Upper lobe of right lung (tissue), 1 donor: ENCODE measurements at regions not wholly inside any gene's neighbourhood (a gene's known extent, or its start where the extent isn't known, plus 50 kb on each side); places are given as distances from the start of the nearest gene placed in this dataset.

Experiments
- ATAC-seq: fragments of 200-7000 bp; cut with Tn5 transposase; one replicate; pipeline ENCODE4 v1.9.1; 2020; ENCODE audit warnings: mild to moderate bottlenecking, moderate library complexity
- DNase-seq: peaks from one replicate; pipeline ENCODE4 v3.0.0-alpha.2; 2020
- H3K27ac ChIP-seq: fragments of 200-600 bp; one replicate; pipeline ENCODE4 v1.8.0; 2022
- H3K27me3 ChIP-seq: fragments of 200-600 bp; one replicate; pipeline ENCODE4 v1.8.0; 2022; ENCODE audit warnings: mild to moderate bottlenecking
- H3K36me3 ChIP-seq: fragments of 200-600 bp; one replicate; pipeline ENCODE4 v1.8.0; 2022
- H3K4me1 ChIP-seq: fragments of 200-600 bp; one replicate; pipeline ENCODE4 v1.8.0; 2022
- H3K4me3 ChIP-seq: fragments of 200-600 bp; one replicate; pipeline ENCODE4 v1.8.0; 2022; ENCODE audit warnings: mild to moderate bottlenecking
- H3K9me3 ChIP-seq: fragments of 200-600 bp; one replicate; pipeline ENCODE4 v1.8.0; 2022
- intact Hi-C: fragments of 100-400 bp; cut with DNase I; formaldehyde crosslinking; loops from one replicate; pipeline ENCODE4 v1.11.0; 2022
- TF ChIP-seq, protein P1 (sequence below): fragments of 200-600 bp; IDR thresholded peaks from one replicate; pipeline ENCODE4 v1.8.0; 2022; ENCODE audit warnings: antibody characterized with exemption
- donor health status: DM: no; HTN: yes; CAD: no; lungs with severe emphysema.

DNA sequence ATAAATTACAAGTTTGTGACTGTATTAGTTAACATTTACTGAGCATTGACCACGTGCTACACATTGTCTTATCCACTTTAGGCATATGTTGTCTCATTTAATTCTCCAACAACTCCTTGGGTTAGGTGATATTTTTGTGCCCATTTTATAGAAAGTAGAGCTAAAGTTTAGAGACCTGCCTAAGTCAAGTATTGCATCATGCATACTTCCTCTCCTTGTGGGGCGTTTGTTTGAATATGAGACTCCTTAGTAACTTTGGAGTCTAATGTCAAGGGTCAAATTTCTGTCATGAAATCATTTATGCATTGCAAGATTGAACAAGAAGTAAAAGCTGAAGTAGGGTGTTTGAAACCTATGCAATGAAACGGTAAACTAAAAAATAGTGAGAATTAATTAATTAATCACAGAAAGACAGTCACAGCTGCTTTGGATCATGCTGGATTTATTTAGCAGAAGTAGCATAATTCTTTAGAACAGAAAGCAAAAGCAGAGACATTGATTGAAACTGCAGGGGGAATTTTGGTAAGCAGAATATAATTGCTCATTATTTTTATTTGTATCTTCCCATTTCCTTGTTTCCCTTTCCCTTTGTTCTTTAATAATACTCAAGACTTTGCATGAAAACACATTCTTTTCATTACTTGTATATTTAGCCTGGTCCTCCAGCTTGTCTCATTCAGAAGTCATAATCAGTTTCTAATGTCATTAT lies 1374.4 kb upstream of the GJE1 start:
- Histone ChIP-seq H3K4me1 (no peaks in the 10 kb centered on the region), H3K27me3 (no peaks in the 10 kb centered on the region), H3K27ac (no peak overlapping the region), H3K4me3 (no peak overlapping the region), H3K9me3 (no peaks in the 10 kb centered on the region), H3K36me3 (no peaks in the 10 kb centered on the region)
- TF ChIP-seq, protein P1, sequence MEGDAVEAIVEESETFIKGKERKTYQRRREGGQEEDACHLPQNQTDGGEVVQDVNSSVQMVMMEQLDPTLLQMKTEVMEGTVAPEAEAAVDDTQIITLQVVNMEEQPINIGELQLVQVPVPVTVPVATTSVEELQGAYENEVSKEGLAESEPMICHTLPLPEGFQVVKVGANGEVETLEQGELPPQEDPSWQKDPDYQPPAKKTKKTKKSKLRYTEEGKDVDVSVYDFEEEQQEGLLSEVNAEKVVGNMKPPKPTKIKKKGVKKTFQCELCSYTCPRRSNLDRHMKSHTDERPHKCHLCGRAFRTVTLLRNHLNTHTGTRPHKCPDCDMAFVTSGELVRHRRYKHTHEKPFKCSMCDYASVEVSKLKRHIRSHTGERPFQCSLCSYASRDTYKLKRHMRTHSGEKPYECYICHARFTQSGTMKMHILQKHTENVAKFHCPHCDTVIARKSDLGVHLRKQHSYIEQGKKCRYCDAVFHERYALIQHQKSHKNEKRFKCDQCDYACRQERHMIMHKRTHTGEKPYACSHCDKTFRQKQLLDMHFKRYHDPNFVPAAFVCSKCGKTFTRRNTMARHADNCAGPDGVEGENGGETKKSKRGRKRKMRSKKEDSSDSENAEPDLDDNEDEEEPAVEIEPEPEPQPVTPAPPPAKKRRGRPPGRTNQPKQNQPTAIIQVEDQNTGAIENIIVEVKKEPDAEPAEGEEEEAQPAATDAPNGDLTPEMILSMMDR, result no peak
- DNase-seq, result no peak
- ATAC-seq, result no peak
- intact Hi-C loops, result no loop called here

DNA sequence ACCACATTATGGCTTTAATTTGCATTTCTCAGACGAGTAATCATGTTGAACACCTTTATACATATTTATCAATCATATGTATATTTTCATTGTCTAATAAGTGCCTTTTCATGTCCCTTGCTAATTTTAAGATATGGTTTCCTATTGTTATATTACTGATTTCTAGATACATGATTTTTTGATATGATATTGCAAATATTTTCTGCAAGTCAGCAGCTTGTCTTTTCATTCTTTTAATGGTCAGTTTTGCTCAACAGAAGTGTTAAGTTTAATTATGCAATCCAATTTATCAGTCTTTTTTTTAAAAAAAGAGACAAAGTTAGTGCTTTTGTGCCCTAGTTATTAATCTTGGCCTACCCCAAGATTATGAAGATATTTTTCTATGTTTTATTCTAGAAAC lies 1377.8 kb upstream of the CITED2 start:
- H3K9me3 ChIP-seq, result no peaks in the 10 kb centered on the region
- H3K27ac ChIP-seq, result no peak overlapping the region
- no peaks in the 10 kb centered on the region for H3K36me3 ChIP-seq
- H3K4me3 ChIP-seq, result no peak overlapping the region
- no peaks in the 10 kb centered on the region for H3K4me1 ChIP-seq
- DNase-seq (no peak), ATAC-seq (no peak)
- TF ChIP-seq, protein P1, result no peak
- intact Hi-C loops, result no loop called here
- H3K27me3 ChIP-seq, result no peaks in the 10 kb centered on the region

DNA sequence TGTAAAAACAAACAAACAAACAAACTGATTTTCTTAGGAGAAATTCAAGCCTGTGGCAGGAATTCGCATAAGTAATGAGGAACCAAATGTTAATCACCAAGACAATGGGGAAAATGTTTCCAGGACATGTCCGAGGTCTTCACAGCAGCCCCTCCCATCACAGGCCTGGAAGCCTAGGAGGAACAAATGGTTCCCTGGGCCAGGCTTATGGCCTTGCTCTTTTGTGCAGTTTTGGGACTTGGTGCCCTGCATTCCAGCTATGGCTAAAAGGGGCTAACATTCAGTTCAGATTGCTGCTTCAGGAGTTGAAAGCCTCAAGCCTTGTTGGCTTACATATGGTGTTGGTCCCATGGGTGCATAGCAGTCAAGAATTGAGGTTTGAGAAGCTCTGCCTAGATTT lies 1372.7 kb upstream of the CITED2 start:
- ATAC-seq, result no peak
- Histone ChIP-seq H3K27ac (no peak overlapping the region), H3K36me3 (no peaks in the 10 kb centered on the region), H3K9me3 (no peaks in the 10 kb centered on the region), H3K27me3 (no peaks in the 10 kb centered on the region), H3K4me3 (no peak overlapping the region), H3K4me1 (no peaks in the 10 kb centered on the region)
- DNase-seq, result no peak
- intact Hi-C loops, result no loop called here
- TF ChIP-seq, protein P1, result no peak

DNA sequence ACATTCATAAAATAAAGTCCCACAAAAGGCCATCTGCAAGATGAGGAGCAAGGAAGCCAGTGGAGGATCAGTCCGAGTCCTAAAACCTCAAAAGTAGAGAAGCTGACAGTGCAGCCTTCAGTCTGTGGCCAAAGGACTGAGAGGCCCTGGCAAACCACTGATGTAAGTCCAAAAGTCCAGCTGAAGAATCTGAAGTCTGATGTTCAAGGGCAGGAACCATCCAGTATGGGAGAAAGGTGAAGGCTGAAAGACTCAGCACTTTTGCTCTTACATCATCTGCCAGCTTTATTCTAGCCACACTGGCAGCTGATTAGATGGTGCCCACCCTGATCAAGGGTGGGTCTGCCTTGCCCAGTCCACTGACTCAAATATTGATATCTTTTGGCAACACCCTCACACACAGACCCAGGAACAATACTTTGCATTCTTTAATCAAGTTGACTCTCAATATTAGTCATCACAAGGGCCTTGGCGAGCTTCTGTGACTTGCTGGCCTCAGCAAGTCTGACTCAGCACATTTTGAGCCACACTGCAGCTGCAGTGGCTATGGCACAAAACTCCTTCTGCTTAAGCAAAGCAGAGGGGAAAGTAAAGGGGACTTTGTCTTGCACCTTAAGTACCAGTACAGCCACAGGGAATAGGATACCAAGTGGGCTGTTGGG lies 1370.3 kb upstream of the CITED2 start:
- TF ChIP-seq, protein P1, result no peak
- no peak overlapping the region for H3K27ac ChIP-seq
- no peaks in the 10 kb centered on the region for H3K9me3 ChIP-seq
- intact Hi-C loops, result no loop called here
- no peaks in the 10 kb centered on the region for H3K36me3 ChIP-seq
- H3K4me3 ChIP-seq, result no peak overlapping the region
- H3K4me1 ChIP-seq, result no peaks in the 10 kb centered on the region
- ATAC-seq (no peak), DNase-seq (no peak)
- no peaks in the 10 kb centered on the region for H3K27me3 ChIP-seq

DNA sequence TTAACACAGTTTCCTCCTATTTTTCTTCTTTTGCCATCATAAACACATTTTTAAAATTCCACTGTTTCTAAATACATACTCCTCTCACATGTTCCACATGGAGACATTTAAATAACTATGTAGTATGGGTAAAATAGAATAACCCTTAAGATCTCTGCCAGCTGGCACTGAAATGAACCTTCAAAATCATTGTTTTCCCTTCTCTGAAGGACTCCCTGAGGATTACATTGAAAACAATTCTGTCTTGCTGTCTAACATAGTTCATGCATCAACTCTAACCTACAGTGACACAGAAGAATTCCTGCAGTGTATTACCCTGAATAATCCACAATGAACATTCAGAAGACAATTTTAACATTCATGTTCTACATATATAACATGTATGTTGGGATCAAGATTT lies 1361.8 kb upstream of the CITED2 start:
- TF ChIP-seq, protein P1, result no peak
- DNase-seq (no peak), ATAC-seq (no peak)
- Histone ChIP-seq H3K4me3 (no peak overlapping the region), H3K27ac (no peak overlapping the region), H3K36me3 (no peaks in the 10 kb centered on the region), H3K4me1 (no peaks in the 10 kb centered on the region), H3K9me3 (no peaks in the 10 kb centered on the region), H3K27me3 (no peaks in the 10 kb centered on the region)
- intact Hi-C loops, result no loop called here
